H1 (cell line): ENCODE measurements at regions not wholly inside any gene's neighbourhood (a gene's known extent, or its start where the extent isn't known, plus 50 kb on each side); places are given as distances from the start of the nearest gene placed in this dataset.

Experiments
- CHD7 ChIP-seq: fragments of 300-600 bp; sonication (generic); IDR thresholded peaks from 2 replicates; pipeline ENCODE4 v1.7.1; 2012; ENCODE audit warnings: low read length, moderate library complexity, mild to moderate bottlenecking, inconsistent platforms; ENCODE audit not compliant: insufficient replicate concordance
- RAD21 ChIP-seq, 2 experiments: IDR thresholded peaks in 1 of 2; conservative IDR thresholded peaks in 1 of 2; 2 replicates each; pipeline ENCODE4 v1.6.1; 2011; ENCODE audit warnings: low read depth in 2 of 2, low read length in 2 of 2, improper control_type of control experiment in 1 of 2, inconsistent platforms in 1 of 2, mild to moderate bottlenecking in 1 of 2, moderate library complexity in 1 of 2
- TF ChIP-seq, protein P1 (sequence below): IDR thresholded peaks from 2 replicates; pipeline ENCODE4 v1.6.1; 2012; ENCODE audit warnings: inconsistent platforms

DNA sequence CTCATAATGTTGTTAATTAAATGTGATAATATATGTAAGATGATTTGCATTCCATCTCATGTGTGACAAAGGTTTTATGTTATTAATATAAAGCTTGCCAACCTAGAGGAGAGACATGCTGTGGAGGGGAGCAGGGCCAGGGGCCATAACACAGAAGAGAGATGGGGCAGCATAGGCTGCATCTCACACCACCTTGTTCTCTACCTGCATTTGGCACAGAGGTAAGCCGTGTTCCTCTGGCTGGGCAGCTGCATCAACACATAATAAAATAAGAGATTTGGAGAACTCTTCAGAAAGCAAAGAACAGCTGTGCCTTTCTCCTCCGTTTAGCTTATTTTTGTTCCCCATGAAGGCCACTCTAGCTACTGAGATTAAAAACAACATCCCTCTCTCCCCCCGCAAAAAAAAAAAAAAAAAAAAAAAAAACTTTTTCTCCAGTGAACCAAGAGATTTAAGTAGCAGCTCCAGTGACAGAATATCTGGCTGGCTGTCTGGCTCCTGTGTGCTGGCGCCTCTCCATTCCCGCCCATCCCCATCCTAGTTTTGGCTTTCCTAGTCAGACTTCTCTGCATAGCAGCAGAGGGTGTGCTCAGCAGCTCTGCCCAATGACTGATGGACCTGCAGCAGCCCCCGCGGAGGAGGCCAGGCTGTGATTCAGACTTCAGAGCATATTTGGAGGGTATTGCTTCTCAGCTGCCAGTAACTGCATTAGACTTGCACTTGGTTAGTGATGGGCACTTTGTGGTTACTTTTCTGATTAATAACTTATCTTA is 52.2 kb upstream of the STXBP5L start (continued):
- TF ChIP-seq CHD7, result no peak
- TF ChIP-seq, protein P1, sequence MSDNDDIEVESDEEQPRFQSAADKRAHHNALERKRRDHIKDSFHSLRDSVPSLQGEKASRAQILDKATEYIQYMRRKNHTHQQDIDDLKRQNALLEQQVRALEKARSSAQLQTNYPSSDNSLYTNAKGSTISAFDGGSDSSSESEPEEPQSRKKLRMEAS, result no peak
- no peak for TF ChIP-seq RAD21 (IDR thresholded peaks at IDR 0.05 in 1 of 2, conservative IDR thresholded peaks at IDR 0.05 in 1 of 2; ENCODE audit: low read depth in 2 of 2, low read length in 2 of 2)
